GM10266 (cell line): ENCODE measurements at regions not wholly inside any gene's neighbourhood (a gene's known extent, or its start where the extent isn't known, plus 50 kb on each side); places are given as distances from the start of the nearest gene placed in this dataset.

Experiments used
- DNase-seq: peaks from one replicate; pipeline ENCODE4 v3.0.0; 2012; ENCODE audit errors: extremely low spot score
- TF ChIP-seq, protein P1 (sequence below): IDR thresholded peaks from 2 replicates; pipeline ENCODE4 v1.5.1; 2012; ENCODE audit warnings: mild to moderate bottlenecking, low read depth; ENCODE audit not compliant: control insufficient read depth, insufficient read depth; ENCODE audit errors: missing control alignments

DNA sequence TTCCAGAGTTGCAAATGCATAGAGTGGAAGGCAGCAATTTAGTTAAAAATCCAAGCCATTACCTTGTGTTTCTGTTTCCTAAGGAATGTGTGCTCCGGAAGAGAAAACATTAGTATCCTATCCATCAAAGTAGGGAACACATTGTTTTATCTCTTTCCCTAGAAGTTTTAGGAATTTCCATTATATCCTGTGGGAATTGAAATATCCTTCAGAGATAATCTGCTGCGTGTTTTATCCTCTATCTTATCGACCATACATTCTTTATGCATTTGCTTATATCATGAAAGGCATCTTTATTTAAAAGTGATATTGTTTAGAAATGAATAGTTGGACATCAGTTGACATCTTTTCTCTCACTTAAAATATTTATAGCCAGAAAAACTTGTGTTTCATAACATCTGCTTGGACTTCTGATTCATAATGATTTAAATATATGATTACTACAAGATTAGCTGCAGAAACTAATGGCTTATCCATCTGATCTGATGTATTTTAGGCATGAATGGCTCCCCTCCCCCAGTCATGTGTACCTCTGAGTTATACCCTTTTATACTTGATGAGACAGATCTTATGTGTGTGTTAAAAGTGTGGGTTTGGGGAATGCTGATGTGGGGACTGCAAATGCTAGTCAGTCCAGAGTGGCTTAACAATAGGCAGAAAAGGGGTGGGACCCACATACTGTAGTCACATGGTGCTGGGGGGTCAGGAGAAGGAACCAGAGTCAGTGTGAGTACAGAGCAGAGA is 136.2 kb upstream of the ARHGAP28 start:
- TF ChIP-seq, protein P1, sequence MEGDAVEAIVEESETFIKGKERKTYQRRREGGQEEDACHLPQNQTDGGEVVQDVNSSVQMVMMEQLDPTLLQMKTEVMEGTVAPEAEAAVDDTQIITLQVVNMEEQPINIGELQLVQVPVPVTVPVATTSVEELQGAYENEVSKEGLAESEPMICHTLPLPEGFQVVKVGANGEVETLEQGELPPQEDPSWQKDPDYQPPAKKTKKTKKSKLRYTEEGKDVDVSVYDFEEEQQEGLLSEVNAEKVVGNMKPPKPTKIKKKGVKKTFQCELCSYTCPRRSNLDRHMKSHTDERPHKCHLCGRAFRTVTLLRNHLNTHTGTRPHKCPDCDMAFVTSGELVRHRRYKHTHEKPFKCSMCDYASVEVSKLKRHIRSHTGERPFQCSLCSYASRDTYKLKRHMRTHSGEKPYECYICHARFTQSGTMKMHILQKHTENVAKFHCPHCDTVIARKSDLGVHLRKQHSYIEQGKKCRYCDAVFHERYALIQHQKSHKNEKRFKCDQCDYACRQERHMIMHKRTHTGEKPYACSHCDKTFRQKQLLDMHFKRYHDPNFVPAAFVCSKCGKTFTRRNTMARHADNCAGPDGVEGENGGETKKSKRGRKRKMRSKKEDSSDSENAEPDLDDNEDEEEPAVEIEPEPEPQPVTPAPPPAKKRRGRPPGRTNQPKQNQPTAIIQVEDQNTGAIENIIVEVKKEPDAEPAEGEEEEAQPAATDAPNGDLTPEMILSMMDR, result no peak

DNA sequence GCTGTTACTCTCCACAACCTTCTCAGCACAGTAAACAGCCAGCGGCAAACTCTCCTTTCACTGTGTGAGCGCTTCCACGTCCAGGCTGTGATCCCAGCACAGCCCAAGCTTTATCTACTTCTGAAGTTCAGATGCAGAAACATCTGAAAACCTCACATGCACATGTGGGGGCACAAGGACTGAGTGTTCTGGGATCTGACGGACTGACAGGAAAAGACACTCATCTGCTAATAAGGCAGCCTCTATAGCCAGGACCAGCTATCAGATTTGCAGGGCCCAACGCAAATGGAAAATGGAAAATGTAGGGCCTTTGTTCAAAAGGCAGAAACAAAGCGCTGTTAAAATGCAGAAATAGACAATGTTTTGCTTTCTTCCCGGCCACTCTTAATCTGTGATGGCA is 133.8 kb upstream of the ARHGAP28 start:
- TF ChIP-seq, protein P1, result no peak
- no peak for DNase-seq

More for the DNA sequence above, 136.2 kb upstream of the ARHGAP28 start:
- no peak for DNase-seq

DNA sequence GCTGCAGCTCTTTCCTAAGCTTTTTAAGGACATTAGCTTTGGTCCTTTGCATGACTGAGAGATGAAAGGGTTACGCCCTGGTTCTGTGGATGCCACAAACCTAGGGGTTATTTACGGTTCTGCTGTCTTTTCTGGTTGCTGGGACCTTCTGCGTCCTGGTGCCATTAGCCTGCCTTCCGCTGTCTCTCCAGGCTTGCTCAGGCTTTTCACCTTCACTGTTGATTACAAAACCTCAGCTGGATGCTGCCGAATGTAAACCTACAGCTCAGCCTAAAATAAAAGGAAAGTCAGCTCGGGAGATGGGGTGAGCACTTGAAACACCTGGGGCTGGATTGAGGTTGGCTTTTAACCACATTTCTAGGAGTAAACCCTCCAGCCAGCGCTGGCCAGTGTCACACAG is 130.9 kb upstream of the ARHGAP28 start:
- no peak for DNase-seq
- TF ChIP-seq, protein P1, result no peak

DNA sequence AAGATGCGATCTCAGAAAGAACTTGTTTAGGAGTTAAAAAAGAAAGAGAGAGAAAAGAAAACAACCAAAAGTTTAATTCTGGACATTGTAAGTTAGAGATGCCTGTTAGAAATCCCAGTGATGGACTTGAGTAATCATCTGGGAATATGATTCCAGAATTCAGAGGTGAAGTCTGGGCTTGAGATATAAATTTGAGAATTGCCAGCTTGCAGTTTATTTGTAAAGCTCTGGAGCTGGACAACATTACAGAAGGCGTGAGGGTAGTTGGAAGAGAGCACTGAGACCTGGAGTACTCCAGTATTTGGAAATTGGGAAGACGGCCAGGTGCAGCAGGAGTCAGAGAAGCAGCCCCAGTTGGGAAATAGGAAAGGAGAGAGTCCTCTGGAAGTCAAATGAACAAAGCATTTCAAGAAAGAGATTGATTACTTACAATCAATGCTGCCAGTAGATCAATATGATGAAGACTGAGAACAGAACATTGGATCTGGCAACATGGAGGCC is 128.8 kb upstream of the ARHGAP28 start:
- TF ChIP-seq, protein P1, result no peak
- DNase-seq, result no peak

DNA sequence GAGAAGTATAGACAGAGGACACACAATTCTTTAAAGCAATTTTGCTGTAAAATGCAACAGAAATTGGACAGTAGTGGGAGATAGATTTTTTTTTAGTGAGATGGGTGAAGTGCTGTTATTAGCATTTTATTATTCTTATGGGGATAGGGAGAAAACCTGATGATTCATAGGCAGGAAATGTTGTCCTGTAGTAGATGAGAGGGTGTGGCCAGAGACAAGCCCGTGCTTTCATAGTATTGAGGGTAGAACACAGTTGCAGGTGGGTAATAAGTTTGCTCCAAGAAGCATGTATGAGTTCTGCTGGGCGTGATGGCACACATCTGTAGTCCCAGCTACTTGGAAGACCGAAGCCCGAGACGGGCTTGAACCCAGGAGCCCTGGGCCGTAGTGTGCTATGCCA is 128.3 kb upstream of the ARHGAP28 start:
- no peak for DNase-seq
- TF ChIP-seq, protein P1, result no peak

DNA sequence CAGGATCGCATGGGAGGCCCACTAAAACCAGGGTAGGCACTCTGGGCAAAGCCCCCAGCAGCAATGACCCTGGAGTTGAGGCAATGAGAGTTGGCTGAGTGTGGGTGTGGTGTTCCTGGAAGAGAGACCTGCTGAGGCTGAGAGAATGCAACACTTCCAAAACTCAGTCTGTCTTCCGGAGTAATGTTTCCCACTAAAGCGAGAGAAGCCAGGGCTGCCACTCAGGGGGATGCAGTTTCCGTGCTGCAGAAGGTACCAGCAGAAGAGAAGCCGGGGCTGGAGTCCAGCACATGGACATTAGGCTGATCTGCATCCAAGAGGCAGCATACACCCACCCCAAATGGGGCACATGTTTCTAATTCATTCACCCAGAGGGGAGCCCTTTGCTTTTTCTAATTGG is 127.2 kb upstream of the ARHGAP28 start:
- TF ChIP-seq, protein P1, result no peak
- no peak for DNase-seq

DNA sequence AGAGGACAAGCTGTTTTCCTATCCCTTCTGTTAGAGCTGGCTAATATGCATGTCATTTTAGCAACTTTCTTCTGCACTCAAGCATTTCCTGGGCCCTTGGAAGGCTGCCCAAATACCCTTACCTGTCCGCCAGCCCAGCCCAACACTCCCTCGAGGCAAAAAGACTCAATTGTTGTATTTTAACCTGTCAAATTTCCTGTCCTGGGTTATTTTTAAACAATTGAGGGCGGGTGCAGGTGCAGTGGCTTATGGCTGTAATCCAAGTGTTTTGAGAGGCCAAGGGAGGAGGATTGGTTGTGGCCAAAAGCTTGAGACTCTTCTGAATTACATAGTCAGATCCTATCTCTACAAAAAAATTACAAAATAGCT is 125.0 kb upstream of the ARHGAP28 start:
- no peak for DNase-seq
- TF ChIP-seq, protein P1, result no peak
